HG02943 (cell line): ENCODE measurements at regions not wholly inside any gene's neighbourhood (a gene's known extent, or its start where the extent isn't known, plus 50 kb on each side); places are given as distances from the start of the nearest gene placed in this dataset.

Experiments used
- ATAC-seq: cut with Tn5 transposase; IDR thresholded peaks from one replicate; pipeline ENCODE4 v1.9.1; 2021; ENCODE audit warnings: mild to moderate bottlenecking, low read depth, moderate library complexity; ENCODE audit not compliant: unreplicated experiment

GRCh38 chr4:157575339-157575738 is 354.8 kb downstream of the GRIA2 start:
- no peak for ATAC-seq

GRCh38 chr4:157574606-157575005 is 354.1 kb downstream of the GRIA2 start:
- no peak for ATAC-seq

GRCh38 chr4:157572951-157573350 is 352.4 kb downstream of the GRIA2 start:
- ATAC-seq: no peak

- no peak for ATAC-seq
Observed at GRCh38 chr4:157572284-157572683, 351.8 kb downstream of the GRIA2 start.

- no peak for ATAC-seq
Observed at GRCh38 chr4:157564771-157565170, 344.2 kb downstream of the GRIA2 start.

GRCh38 chr4:157564218-157564617 is 343.7 kb downstream of the GRIA2 start:
- ATAC-seq: no peak

GRCh38 chr4:157558016-157558415 is 337.5 kb downstream of the GRIA2 start:
- ATAC-seq: no peak

GRCh38 chr4:157550028-157550427 is 329.5 kb downstream of the GRIA2 start:
- no peak for ATAC-seq

- no peak for ATAC-seq
Observed at GRCh38 chr4:157527954-157528353, 307.4 kb downstream of the GRIA2 start.

- no peak for ATAC-seq
Observed at GRCh38 chr4:157521906-157522305, 301.4 kb downstream of the GRIA2 start.

- no peak for ATAC-seq
Observed at GRCh38 chr4:157514711-157515110, 294.2 kb downstream of the GRIA2 start.

GRCh38 chr4:157509341-157509740 is 288.8 kb downstream of the GRIA2 start:
- ATAC-seq: no peak

GRCh38 chr4:157502656-157503055 is 282.1 kb downstream of the GRIA2 start:
- ATAC-seq: no peak

- no peak for ATAC-seq
Observed at GRCh38 chr4:157459785-157460184, 239.3 kb downstream of the GRIA2 start.

GRCh38 chr4:157447195-157447594 is 226.7 kb downstream of the GRIA2 start:
- ATAC-seq: no peak

- no peak for ATAC-seq
Observed at GRCh38 chr4:157444014-157444413, 223.5 kb downstream of the GRIA2 start.

- ATAC-seq: no peak
Observed at GRCh38 chr4:157443537-157443936, 223.0 kb downstream of the GRIA2 start.

- no peak for ATAC-seq
Observed at GRCh38 chr4:157425897-157426296, 205.4 kb downstream of the GRIA2 start.

- no peak for ATAC-seq
Observed at GRCh38 chr4:157423526-157424020, 203.0 kb downstream of the GRIA2 start.

- no peak for ATAC-seq
Observed at GRCh38 chr4:157421365-157421764, 200.8 kb downstream of the GRIA2 start.
